Naive thymus-derived CD8-positive, alpha-beta T cell (primary cell): ENCODE measurements at regions not wholly inside any gene's neighbourhood (a gene's known extent, or its start where the extent isn't known, plus 50 kb on each side); places are given as distances from the start of the nearest gene placed in this dataset.

Experiments used
- ATAC-seq, 2 donors: fragments of 150-1000 bp; cut with Tn5 transposase in 1 of 2; sonication (Bioruptor Pico), chemical (Tn5 transposase) in 1 of 2; 1 replicate in 1 of 2; 2 replicates in 1 of 2; pipeline ENCODE4 v1.10.0; 2021; ENCODE audit warnings: mild to moderate bottlenecking in 2 of 2, moderate library complexity in 2 of 2
- POLR2A ChIA-PET: fragments of 350-600 bp; sonication (Branson Sonifier 250); formaldehyde crosslinking; loops from one replicate; lab custom pipeline; 2021; ENCODE audit warnings: antibody characterized with exemption; lab: Charles Lee
- DNase-seq, 10 donors: peaks; one replicate each; pipeline versions ENCODE4 v3.0.0 to v3.0.0-alpha.2; 2020 to 2022
- H3K27ac Mint-ChIP-seq, 10 donors: one replicate each; pipeline ENCODE4 v1.8.0; 2020 to 2022; ENCODE audit warnings: mild to moderate bottlenecking in 10 of 10, mixed read lengths in 10 of 10, moderate library complexity in 4 of 10, inconsistent platforms in 1 of 10
- H3K27me3 Mint-ChIP-seq, 5 donors: one replicate each; pipeline ENCODE4 v1.8.0; 2021 to 2022; ENCODE audit warnings: mixed read lengths in 5 of 5
- H3K36me3 Mint-ChIP-seq, 3 donors: one replicate each; pipeline ENCODE4 v1.8.0; 2020 to 2022; ENCODE audit warnings: mixed read lengths in 3 of 3, mild to moderate bottlenecking in 2 of 3, inconsistent platforms in 1 of 3
- H3K4me1 Mint-ChIP-seq, 4 donors: one replicate each; pipeline ENCODE4 v1.8.0; 2021 to 2022; ENCODE audit warnings: mixed read lengths in 4 of 4
- H3K4me3 Mint-ChIP-seq, 10 donors: one replicate each; pipeline ENCODE4 v1.8.0; 2020 to 2022; ENCODE audit warnings: mild to moderate bottlenecking in 10 of 10, mixed read lengths in 10 of 10, moderate library complexity in 6 of 10, inconsistent platforms in 1 of 10
- H3K9me3 Mint-ChIP-seq, 9 donors: one replicate each; pipeline ENCODE4 v1.8.0; 2020 to 2022; ENCODE audit warnings: mixed read lengths in 9 of 9, mild to moderate bottlenecking in 3 of 9, inconsistent platforms in 1 of 9, moderate library complexity in 1 of 9

DNA sequence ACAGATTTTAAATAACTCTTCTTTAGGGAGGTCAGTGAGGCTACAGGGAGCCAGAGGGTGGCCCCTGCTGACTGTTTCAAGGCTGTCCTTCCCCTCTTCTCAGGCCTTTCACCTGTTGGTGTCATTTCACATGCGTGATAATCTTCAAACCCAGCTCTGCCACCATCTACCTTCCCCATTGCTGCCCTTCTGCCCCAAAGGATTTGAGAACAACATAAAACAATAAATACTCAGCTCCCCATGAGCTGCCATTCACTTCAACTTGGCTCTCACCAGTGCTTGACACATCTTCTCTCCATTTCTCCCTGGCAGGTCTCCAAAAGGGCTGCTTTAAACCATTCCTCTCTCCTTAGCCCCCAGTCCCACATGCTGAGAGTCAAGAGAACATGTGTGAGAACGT is 75.5 kb upstream of the PALM2AKAP2 start:
- peaks cover 0 to 6% (median 0%) of the 10 kb centered on the region in 9 donors for H3K9me3 Mint-ChIP-seq
- DNase-seq (no peak), ATAC-seq (no peak)
- H3K4me1 Mint-ChIP-seq: no peaks in the 10 kb centered on the region
- H3K36me3 Mint-ChIP-seq: no peaks in the 10 kb centered on the region
- peaks cover 2 to 13% (median 6%) of the 10 kb centered on the region in 5 donors for H3K27me3 Mint-ChIP-seq
- H3K4me3 Mint-ChIP-seq: no peak overlapping the region
- POLR2A ChIA-PET: no interaction called here
- no peak overlapping the region for H3K27ac Mint-ChIP-seq

DNA sequence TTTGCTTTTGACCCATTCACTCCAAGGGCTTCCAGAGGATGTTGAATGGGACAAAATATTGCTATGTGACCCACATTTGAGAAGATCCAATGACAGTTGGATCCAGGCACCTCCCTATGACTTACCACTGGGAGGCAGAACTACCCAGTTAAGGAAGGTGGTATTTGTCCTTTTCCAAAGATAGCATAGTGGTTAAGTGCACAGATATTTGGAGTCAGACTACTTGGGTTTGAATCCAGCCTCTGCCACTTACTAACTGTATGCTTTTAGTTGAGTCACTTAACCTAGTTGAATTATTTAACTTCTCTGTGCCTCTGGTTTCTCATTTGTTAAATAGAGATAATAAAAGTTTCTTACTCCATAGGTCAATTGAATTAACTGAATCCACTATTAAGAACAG is 74.5 kb upstream of the PALM2AKAP2 start:
- ATAC-seq (no peak), DNase-seq (no peak)
- POLR2A ChIA-PET: no interaction called here
- Mint-ChIP-seq H3K36me3 (no peaks in the 10 kb centered on the region), H3K4me1 (no peaks in the 10 kb centered on the region), H3K4me3 (no peak overlapping the region), H3K9me3 (peaks cover 0 to 2% (median 0%) of the 10 kb centered on the region in 9 donors), H3K27me3 (peaks cover 2 to 13% (median 6%) of the 10 kb centered on the region in 5 donors), H3K27ac (no peak overlapping the region)

DNA sequence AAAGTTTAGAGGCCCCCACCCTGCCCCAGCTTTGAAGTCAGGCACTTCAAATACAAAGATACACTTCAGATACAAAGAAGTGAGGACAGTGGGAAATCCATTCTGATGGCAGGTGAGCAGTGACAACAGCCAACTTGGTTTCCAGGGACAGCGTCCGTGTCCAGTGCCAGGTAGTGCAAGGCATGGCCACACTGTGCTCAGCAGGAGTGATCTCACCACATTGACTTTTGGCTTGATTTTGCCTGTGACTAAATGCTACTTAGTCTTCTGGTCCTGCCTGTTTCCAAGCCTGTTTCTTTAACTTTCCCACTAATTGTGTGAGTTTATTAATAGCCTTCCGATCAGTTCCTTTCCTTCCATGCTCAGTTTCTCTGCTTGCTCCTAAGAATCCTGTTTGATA is 72.6 kb upstream of the PALM2AKAP2 start:
- H3K27me3 Mint-ChIP-seq: peaks cover 2 to 13% (median 6%) of the 10 kb centered on the region in 5 donors
- no peaks in the 10 kb centered on the region for H3K36me3 Mint-ChIP-seq

DNA sequence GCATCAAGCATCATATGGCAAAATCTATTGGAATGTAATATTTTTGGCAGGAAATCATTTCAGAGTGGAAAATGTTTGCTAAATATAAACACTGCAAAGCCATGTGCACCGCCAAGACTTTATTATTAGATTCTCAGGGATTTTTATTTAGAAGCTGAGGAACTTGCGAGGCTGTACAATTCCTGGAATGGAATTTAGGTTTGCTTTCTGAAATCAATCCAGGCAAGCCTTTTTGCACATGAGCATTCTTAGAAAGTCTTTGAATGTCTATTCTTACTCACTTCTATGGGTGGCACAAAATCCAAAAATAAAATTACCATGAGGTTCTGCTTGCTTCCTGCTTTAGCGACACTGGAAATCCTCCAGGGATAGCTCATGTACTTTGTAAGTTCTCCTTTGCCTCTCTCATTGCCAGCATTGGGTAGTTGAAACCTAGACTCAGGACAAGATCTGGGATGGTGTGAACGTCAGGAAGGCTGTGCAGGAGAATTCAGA is 71.5 kb upstream of the PALM2AKAP2 start:
- ATAC-seq: no peak
- peaks cover 0 to 2% (median 0%) of the 10 kb centered on the region in 9 donors for H3K9me3 Mint-ChIP-seq
- H3K4me3 Mint-ChIP-seq: no peak overlapping the region
- DNase-seq: no peak
- H3K27me3 Mint-ChIP-seq: peaks cover 2 to 13% (median 6%) of the 10 kb centered on the region in 5 donors
- no peaks in the 10 kb centered on the region for H3K36me3 Mint-ChIP-seq
- no peaks in the 10 kb centered on the region for H3K4me1 Mint-ChIP-seq
- POLR2A ChIA-PET: no interaction called here
- no peak overlapping the region for H3K27ac Mint-ChIP-seq

More for the DNA sequence above, 72.6 kb upstream of the PALM2AKAP2 start:
- ATAC-seq (no peak), DNase-seq (no peak)
- H3K9me3 Mint-ChIP-seq: peaks cover 0 to 2% (median 0%) of the 10 kb centered on the region in 9 donors
- H3K4me1 Mint-ChIP-seq: no peaks in the 10 kb centered on the region
- POLR2A ChIA-PET: no interaction called here
- no peak overlapping the region for H3K4me3 Mint-ChIP-seq
- no peak overlapping the region for H3K27ac Mint-ChIP-seq

DNA sequence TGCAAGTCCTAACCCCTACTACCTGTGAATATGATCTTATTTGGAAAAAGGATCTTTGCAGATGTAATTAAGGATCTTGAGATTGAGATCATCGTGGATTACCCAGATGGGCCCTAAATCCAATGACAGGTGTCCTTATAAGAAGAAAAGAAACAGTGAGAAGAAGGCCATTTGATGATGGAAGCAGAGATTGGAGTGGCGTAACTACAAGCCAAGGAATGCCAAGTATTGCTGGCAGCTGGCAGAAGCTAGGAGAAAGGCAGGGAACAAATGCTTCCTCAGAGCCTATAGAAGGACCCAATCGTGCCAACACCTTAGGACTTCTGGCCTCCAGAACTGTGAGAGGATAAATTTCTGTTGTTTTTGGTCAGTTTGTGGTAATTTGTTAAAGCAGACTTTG is 70.1 kb upstream of the PALM2AKAP2 start:
- no peak for ATAC-seq
- POLR2A ChIA-PET: no interaction called here
- no peak for DNase-seq
- Mint-ChIP-seq H3K4me3 (no peak overlapping the region), H3K27me3 (peaks cover 2 to 13% (median 6%) of the 10 kb centered on the region in 5 donors), H3K9me3 (peaks cover 0 to 2% (median 0%) of the 10 kb centered on the region in 9 donors), H3K36me3 (no peaks in the 10 kb centered on the region), H3K27ac (no peak overlapping the region), H3K4me1 (no peaks in the 10 kb centered on the region)

DNA sequence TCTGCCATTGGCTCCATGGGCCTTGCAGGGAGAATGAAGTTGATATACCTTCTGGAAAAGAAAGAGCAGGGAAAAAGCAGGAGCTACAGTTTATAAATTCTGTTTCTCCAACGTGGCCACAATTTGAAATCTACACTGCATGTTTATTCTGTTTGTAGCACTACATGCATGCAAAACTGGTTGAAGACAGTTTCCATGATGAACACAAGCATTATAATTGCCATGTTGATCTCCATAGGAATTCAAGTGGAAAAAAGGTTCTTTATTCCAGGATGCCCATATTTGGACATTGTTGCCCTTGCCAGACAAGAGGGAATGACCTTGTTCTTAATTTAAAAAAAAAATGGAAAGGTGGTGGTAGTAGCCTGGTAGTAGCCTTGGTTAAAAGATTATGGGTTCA is 69.2 kb upstream of the PALM2AKAP2 start:
- H3K27ac Mint-ChIP-seq: no peak overlapping the region
- ATAC-seq (no peak), DNase-seq (no peak)
- H3K36me3 Mint-ChIP-seq: no peaks in the 10 kb centered on the region
- no peaks in the 10 kb centered on the region for H3K9me3 Mint-ChIP-seq
- H3K4me3 Mint-ChIP-seq: no peak overlapping the region
- H3K27me3 Mint-ChIP-seq: peaks cover 2 to 13% (median 6%) of the 10 kb centered on the region in 5 donors
- H3K4me1 Mint-ChIP-seq: no peaks in the 10 kb centered on the region
- POLR2A ChIA-PET: no interaction called here

DNA sequence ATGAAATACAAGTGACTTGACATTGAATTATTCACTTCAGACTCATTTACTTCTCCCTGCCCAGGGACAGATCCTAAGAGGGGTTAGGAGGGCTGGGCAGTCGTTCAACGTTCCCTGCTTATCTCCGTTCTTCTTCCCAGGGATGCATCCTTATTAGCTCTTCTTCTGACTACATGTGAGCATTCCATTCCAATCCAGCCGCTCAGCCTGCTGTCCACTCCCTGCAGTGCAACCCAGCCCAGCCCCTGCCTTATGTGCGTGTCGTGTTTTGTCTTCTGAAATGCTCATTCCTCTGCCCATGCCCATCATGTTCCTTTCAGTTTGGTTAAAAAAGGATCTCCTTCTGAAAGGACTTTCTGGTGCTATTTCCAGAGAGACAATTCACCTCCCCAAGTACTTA is 64.7 kb upstream of the PALM2AKAP2 start:
- Mint-ChIP-seq H3K36me3 (no peaks in the 10 kb centered on the region), H3K4me3 (no peak overlapping the region), H3K27ac (no peak overlapping the region), H3K4me1 (no peaks in the 10 kb centered on the region), H3K9me3 (no peaks in the 10 kb centered on the region), H3K27me3 (peaks cover 0 to 3% (median 0%) of the 10 kb centered on the region in 5 donors)
- DNase-seq (no peak), ATAC-seq (no peak)
- POLR2A ChIA-PET: no interaction called here

DNA sequence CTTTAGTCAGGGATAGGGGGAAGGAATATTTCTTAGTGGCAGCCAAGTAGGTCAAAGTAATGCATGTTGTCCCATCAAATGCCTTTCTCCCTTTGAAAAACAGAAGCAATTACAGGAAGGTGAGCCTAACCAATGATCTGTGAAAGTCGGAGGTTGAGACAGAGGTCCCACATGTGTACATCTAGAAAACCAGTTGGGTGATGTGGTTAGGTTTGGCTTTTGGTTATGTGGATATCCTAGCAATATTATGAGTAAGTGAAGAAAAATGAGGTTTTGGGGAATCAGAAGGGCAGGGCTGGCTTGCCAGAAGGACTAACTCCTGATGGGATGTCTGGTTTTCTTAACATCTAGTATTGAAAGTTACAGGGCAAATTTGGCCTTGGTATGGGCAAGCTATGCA is 63.4 kb upstream of the PALM2AKAP2 start:
- ATAC-seq (no peak), DNase-seq (no peak)
- POLR2A ChIA-PET: no interaction called here
- no peaks in the 10 kb centered on the region for H3K9me3 Mint-ChIP-seq
- no peak overlapping the region for H3K27ac Mint-ChIP-seq
- peaks cover 0 to 3% (median 0%) of the 10 kb centered on the region in 5 donors for H3K27me3 Mint-ChIP-seq
- H3K36me3 Mint-ChIP-seq: no peaks in the 10 kb centered on the region
- H3K4me3 Mint-ChIP-seq: no peak overlapping the region
- H3K4me1 Mint-ChIP-seq: no peaks in the 10 kb centered on the region

DNA sequence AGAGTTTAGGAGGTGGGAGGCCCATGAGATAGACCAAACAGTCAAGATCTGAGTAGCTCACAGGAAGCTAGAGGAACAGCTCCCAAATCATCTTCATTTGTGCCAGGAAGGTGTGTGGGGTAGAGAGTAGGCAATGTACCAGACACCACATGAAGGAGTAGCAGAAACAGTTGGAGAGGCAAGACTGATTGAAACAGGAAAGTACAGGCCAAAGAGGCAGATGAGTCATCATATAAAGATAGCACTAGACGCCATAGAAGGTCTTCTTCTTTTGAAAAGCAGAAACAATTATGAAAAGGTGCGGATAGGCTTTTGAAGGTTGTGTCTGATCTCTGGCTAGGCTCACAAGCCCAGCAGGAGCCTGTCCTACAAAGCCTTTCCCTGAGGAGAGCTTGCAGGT is 62.7 kb upstream of the PALM2AKAP2 start:
- Mint-ChIP-seq H3K9me3 (peaks cover 0 to 3% (median 0%) of the 10 kb centered on the region in 9 donors), H3K27ac (no peak overlapping the region), H3K4me1 (no peaks in the 10 kb centered on the region), H3K27me3 (peaks cover 0 to 3% (median 0%) of the 10 kb centered on the region in 5 donors), H3K36me3 (no peaks in the 10 kb centered on the region), H3K4me3 (no peak overlapping the region)
- POLR2A ChIA-PET: no interaction called here
- DNase-seq: no peak
- no peak for ATAC-seq

DNA sequence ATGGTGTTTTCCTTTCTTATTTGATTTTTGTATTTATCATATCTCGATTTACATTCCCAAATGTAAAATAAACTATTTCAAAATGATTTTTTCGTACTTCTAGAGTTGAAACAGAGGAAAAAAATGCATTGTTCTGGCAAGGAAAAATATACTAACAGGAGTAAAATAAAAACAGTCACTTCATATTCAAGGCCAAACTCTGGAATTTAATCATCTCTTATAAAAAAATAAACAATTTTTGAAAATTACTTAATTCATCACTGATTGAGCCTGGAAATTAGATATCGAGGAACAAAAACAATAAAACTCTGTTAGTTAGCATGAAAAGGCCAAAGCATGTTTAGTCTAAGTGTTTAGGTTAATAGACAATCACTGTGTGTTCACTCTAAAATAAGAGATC is 61.1 kb upstream of the PALM2AKAP2 start:
- Mint-ChIP-seq H3K36me3 (no peaks in the 10 kb centered on the region), H3K4me1 (no peaks in the 10 kb centered on the region), H3K9me3 (peaks cover 0 to 9% (median 0%) of the 10 kb centered on the region in 9 donors), H3K27me3 (peaks cover 1 to 9% (median 5%) of the 10 kb centered on the region in 5 donors), H3K4me3 (no peak overlapping the region), H3K27ac (no peak overlapping the region)
- POLR2A ChIA-PET: no interaction called here
- ATAC-seq: no peak
- DNase-seq: no peak

DNA sequence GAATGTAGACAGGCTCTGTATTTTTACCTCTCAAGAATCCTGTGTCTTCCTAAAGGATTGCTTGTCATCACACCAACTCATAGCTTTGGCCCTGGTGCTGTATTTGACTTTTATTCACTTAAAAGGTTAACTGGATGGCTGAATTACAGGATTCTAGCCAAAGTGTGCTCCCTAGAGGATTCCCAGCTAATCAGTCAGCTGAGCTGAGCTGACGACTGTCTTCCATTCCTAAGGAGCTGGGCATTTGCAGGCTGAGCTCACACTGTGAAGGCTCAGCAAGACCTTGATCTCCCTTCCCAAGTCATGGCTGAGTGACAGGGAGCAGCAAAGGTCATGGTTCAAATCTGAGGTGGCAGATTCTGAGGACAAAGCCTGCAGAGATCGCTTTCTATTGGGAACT is 59.0 kb upstream of the PALM2AKAP2 start:
- peaks cover 1 to 9% (median 7%) of the 10 kb centered on the region in 5 donors for H3K27me3 Mint-ChIP-seq
- no peak overlapping the region for H3K27ac Mint-ChIP-seq
- ATAC-seq: no peak
- POLR2A ChIA-PET: no interaction called here
- H3K9me3 Mint-ChIP-seq: peaks cover 0 to 9% (median 0%) of the 10 kb centered on the region in 9 donors
- H3K4me3 Mint-ChIP-seq: no peak overlapping the region
- no peaks in the 10 kb centered on the region for H3K4me1 Mint-ChIP-seq
- no peak for DNase-seq
- no peaks in the 10 kb centered on the region for H3K36me3 Mint-ChIP-seq

DNA sequence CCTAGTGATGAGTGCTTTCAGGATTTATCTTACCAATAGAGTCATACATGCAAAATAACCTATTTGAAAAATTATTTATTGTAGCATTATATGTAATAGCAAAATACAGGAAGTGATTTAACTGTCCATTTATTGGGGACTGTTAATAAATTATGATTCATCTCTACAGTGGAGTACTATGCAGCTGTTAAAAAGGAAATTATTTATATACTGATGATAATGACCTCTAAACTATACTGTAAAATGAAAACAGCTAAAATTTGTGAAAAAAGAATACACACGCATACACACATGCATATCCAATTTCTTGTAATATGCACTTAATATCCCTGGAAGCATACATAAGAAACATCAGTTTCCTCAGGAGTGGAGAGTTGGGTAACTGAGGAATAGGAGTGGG is 58.0 kb upstream of the PALM2AKAP2 start:
- peaks cover 1 to 9% (median 7%) of the 10 kb centered on the region in 5 donors for H3K27me3 Mint-ChIP-seq
- DNase-seq (no peak), ATAC-seq (no peak)
- peaks cover 0 to 9% (median 0%) of the 10 kb centered on the region in 9 donors for H3K9me3 Mint-ChIP-seq
- H3K36me3 Mint-ChIP-seq: no peaks in the 10 kb centered on the region
- no peaks in the 10 kb centered on the region for H3K4me1 Mint-ChIP-seq
- POLR2A ChIA-PET: no interaction called here
- no peak overlapping the region for H3K4me3 Mint-ChIP-seq
- no peak overlapping the region for H3K27ac Mint-ChIP-seq

DNA sequence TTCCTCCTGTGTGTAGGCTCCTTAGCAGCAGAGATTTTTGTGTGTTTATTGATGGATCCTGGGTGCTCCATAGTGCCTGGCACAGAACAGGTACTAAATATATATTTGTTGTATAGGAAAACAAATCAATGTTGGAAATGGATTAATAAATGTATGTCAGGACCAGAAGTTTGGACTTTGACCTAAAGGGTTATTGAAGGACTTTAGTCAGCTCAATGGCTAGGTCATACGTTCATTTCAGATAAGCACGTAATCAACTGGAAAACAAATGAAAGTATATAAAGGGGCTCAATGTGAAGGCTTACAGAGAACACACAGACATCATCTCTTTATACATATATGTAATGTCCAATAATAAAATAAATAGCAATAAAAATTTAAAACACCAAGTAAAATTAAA is 56.2 kb upstream of the PALM2AKAP2 start:
- POLR2A ChIA-PET: no interaction called here
- Mint-ChIP-seq H3K27ac (no peak overlapping the region), H3K36me3 (no peaks in the 10 kb centered on the region), H3K27me3 (peaks cover 1 to 9% (median 7%) of the 10 kb centered on the region in 5 donors), H3K4me3 (no peak overlapping the region), H3K9me3 (peaks cover 0 to 9% (median 0%) of the 10 kb centered on the region in 9 donors), H3K4me1 (no peaks in the 10 kb centered on the region)
- DNase-seq (no peak), ATAC-seq (no peak)

DNA sequence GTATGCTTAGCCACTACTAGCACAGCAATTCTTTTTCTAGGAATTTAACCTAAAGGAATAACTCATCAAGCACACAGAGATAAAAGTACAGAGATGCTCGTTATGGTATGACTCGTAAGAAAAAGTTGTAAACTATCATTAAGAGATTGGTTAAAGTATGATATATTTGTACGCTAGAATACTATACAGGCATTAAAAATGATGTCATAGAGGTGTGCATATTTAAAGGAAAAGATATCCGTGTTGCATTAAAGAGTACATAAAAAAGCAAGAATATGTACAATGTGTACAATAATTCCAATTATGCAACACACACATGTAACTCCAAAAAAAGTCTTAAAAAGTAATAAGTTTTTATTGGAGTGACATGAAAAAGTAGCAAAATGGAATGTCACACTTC is 54.5 kb upstream of the PALM2AKAP2 start:
- POLR2A ChIA-PET: no interaction called here

More for the DNA sequence above, 54.5 kb upstream of the PALM2AKAP2 start:
- peaks cover 1 to 11% (median 8%) of the 10 kb centered on the region in 5 donors for H3K27me3 Mint-ChIP-seq
- H3K4me3 Mint-ChIP-seq: no peak overlapping the region
- no peaks in the 10 kb centered on the region for H3K36me3 Mint-ChIP-seq
- H3K27ac Mint-ChIP-seq: no peak overlapping the region
- DNase-seq (no peak), ATAC-seq (no peak)
- no peaks in the 10 kb centered on the region for H3K4me1 Mint-ChIP-seq
- H3K9me3 Mint-ChIP-seq: peaks cover 0 to 9% (median 0%) of the 10 kb centered on the region in 9 donors
